ENCODE measurements at regions not wholly inside any gene's neighbourhood (a gene's known extent, or its start where the extent isn't known, plus 50 kb on each side); places are given as distances from the start of the nearest gene placed in this dataset.

DNA sequence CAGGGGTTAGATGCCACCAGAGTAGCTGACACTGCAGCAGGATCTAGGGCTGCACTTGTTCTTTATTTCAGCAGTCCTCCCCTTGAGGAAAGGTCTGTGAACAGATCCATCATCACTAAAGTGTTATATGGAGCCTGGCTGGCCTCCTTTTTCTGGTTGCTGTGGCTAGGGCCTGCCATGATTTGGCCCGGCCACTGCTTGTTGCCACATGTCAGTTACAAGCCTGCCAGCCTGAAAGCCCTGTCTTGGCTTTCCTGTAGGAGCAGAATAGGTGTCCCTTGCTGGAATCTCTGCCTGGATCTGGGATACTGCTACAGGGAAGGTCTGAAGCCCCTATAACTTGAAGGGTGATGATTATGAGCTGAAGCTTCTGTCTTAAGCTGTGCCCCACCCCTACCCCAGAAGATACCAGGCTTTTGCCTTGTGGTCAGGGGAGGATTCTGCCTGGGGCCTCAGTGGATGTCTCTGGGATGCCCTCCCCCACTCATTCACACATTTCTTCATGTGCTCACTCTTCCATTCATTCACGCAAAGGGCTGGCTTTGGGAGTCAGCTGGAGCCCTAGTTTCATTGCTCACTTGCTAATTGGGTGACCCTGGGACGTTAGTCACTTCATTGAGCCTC, 64.7 kb downstream of the NDUFS5 start:
- Histone ChIP-seq H3K4me3 (ENCODE audit: low read depth, low read length) (no peak overlapping the region), H3K4me1 (ENCODE audit: control insufficient read depth, insufficient read depth, low read length) (no peaks in the 10 kb centered on the region), H3K9me3 (ENCODE audit: control insufficient read depth, insufficient read depth, low read depth, low read length) (no peaks in the 10 kb centered on the region), H3K27ac (ENCODE audit: extremely low read depth, low read depth, low read length) (no peak overlapping the region), H3K36me3 (ENCODE audit: control insufficient read depth in 2 of 2, insufficient read depth in 1 of 2, low read length in 2 of 2) (no peaks in the 10 kb centered on the region)
- POLR2A ChIA-PET: interaction anchor here (1.7 kb wide), 1 partner anchor 65 kb away, joined by 6 read pairs; the partner anchor contains the start of gene NDUFS5
- CTCF ChIA-PET: interaction anchor here (0.6 to 1.7 kb wide), 10 partner anchors 10 to 396 kb away, joined by 3 to 11 read pairs (median 4); no protein-coding TSS in a partner anchor
- TF ChIP-seq ZNF449 (tag by site-specific recombination; IDR thresholded peaks at IDR 0.05) (no peak), PATZ1 (tag by site-specific recombination; IDR thresholded peaks at IDR 0.05) (no peak), TRIM28 (IDR thresholded peaks at IDR 0.05; ENCODE audit: borderline replicate concordance, low read length) (no peak), ZNF704 (tag by site-specific recombination; IDR thresholded peaks at IDR 0.05) (no peak), SP3 (tag by site-specific recombination; IDR thresholded peaks at IDR 0.05) (no peak), ZNF791 (tag by site-specific recombination; IDR thresholded peaks at IDR 0.05) (no peak), YY2 (tag by site-specific recombination; IDR thresholded peaks at IDR 0.05) (no peak), ZBTB17 (tag by site-specific recombination; IDR thresholded peaks at IDR 0.05) (no peak), ZNF16 (tag by site-specific recombination; IDR thresholded peaks at IDR 0.05; ENCODE audit: low read depth) (no peak), ZNF416 (tag by site-specific recombination; IDR thresholded peaks at IDR 0.05) (no peak), ZNF610 (tag by site-specific recombination; IDR thresholded peaks at IDR 0.05; ENCODE audit: borderline replicate concordance) (no peak), SP7 (tag by site-specific recombination; IDR thresholded peaks at IDR 0.05) (no peak), HOXA7 (CRISPR knock-in tag; IDR thresholded peaks at IDR 0.05; ENCODE audit: borderline replicate concordance) (no peak), GLI4 (tag by site-specific recombination; IDR thresholded peaks at IDR 0.05) (no peak), ZNF624 (tag by site-specific recombination; IDR thresholded peaks at IDR 0.05) (no peak), BCL11A (tag by site-specific recombination; IDR thresholded peaks at IDR 0.05; ENCODE audit: low read depth) (no peak), ZNF157 (tag by site-specific recombination; IDR thresholded peaks at IDR 0.05) (no peak)
- TF ChIP-seq, protein P1, sequence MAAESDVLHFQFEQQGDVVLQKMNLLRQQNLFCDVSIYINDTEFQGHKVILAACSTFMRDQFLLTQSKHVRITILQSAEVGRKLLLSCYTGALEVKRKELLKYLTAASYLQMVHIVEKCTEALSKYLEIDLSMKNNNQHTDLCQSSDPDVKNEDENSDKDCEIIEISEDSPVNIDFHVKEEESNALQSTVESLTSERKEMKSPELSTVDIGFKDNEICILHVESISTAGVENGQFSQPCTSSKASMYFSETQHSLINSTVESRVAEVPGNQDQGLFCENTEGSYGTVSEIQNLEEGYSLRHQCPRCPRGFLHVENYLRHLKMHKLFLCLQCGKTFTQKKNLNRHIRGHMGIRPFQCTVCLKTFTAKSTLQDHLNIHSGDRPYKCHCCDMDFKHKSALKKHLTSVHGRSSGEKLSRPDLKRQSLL (tag by site-specific recombination; IDR thresholded peaks at IDR 0.05): no peak
- TF ChIP-seq, protein P2, sequence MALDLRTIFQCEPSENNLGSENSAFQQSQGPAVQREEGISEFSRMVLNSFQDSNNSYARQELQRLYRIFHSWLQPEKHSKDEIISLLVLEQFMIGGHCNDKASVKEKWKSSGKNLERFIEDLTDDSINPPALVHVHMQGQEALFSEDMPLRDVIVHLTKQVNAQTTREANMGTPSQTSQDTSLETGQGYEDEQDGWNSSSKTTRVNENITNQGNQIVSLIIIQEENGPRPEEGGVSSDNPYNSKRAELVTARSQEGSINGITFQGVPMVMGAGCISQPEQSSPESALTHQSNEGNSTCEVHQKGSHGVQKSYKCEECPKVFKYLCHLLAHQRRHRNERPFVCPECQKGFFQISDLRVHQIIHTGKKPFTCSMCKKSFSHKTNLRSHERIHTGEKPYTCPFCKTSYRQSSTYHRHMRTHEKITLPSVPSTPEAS (tag by site-specific recombination; IDR thresholded peaks at IDR 0.05): no peak
- TF ChIP-seq, protein P3, sequence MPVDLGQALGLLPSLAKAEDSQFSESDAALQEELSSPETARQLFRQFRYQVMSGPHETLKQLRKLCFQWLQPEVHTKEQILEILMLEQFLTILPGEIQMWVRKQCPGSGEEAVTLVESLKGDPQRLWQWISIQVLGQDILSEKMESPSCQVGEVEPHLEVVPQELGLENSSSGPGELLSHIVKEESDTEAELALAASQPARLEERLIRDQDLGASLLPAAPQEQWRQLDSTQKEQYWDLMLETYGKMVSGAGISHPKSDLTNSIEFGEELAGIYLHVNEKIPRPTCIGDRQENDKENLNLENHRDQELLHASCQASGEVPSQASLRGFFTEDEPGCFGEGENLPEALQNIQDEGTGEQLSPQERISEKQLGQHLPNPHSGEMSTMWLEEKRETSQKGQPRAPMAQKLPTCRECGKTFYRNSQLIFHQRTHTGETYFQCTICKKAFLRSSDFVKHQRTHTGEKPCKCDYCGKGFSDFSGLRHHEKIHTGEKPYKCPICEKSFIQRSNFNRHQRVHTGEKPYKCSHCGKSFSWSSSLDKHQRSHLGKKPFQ (tag by site-specific recombination; IDR thresholded peaks at IDR 0.05): no peak
